Endodermal cell (in vitro differentiated cells): ENCODE measurements at regions not wholly inside any gene's neighbourhood (a gene's known extent, or its start where the extent isn't known, plus 50 kb on each side); places are given as distances from the start of the nearest gene placed in this dataset.
A peak's percentile ranks its signal among the peaks of the same experiment; 100 is the strongest.

Experiments used
- DNase-seq: peaks from one replicate; pipeline ENCODE4 v3.0.0-alpha.2; 2017
- H3K27ac ChIP-seq: 2 replicates; pipeline ENCODE4 v1.5.1; 2013; ENCODE audit warnings: mild to moderate bottlenecking, low read depth, low read length, moderate library complexity
- H3K27me3 ChIP-seq: 2 replicates; pipeline ENCODE4 v1.6.1; 2013; ENCODE audit warnings: mild to moderate bottlenecking, low read length, moderate library complexity; ENCODE audit not compliant: insufficient read depth, control insufficient read depth, poor library complexity, severe bottlenecking
- H3K36me3 ChIP-seq: 2 replicates; pipeline ENCODE4 v1.7.0; 2013; ENCODE audit warnings: mild to moderate bottlenecking, low read length, moderate library complexity; ENCODE audit not compliant: control insufficient read depth, insufficient read depth
- H3K4me1 ChIP-seq: one replicate; pipeline ENCODE4 v1.7.0; 2013; ENCODE audit warnings: low read length; ENCODE audit not compliant: control insufficient read depth, insufficient read depth
- H3K4me3 ChIP-seq: 2 replicates; pipeline ENCODE4 v1.5.1; 2013; ENCODE audit warnings: mild to moderate bottlenecking, low read length, moderate library complexity
- H3K9ac ChIP-seq: 2 replicates; pipeline ENCODE4 v1.6.1; 2013; ENCODE audit warnings: mild to moderate bottlenecking, low read length, moderate library complexity; ENCODE audit not compliant: poor library complexity, severe bottlenecking; ENCODE audit errors: extremely low read depth
- H3K9me3 ChIP-seq: 2 replicates; pipeline ENCODE4 v1.6.1; 2013; ENCODE audit warnings: mild to moderate bottlenecking, low read length, moderate library complexity; ENCODE audit not compliant: control insufficient read depth
- H3K27ac Mint-ChIP-seq: 2 replicates; pipeline ENCODE4 v1.8.0; 2020; ENCODE audit warnings: mixed read lengths
- H3K27me3 Mint-ChIP-seq: 2 replicates; pipeline ENCODE4 v1.8.0; 2021; ENCODE audit warnings: mild to moderate bottlenecking, mixed read lengths; ENCODE audit not compliant: insufficient read depth
- H3K36me3 Mint-ChIP-seq: 2 replicates; pipeline ENCODE4 v1.8.0; 2020; ENCODE audit warnings: low read depth, mixed read lengths
- H3K4me1 Mint-ChIP-seq: 2 replicates; pipeline ENCODE4 v1.8.0; 2020; ENCODE audit warnings: mixed read lengths
- H3K4me3 Mint-ChIP-seq: 2 replicates; pipeline ENCODE4 v1.8.0; 2020; ENCODE audit warnings: mild to moderate bottlenecking, moderate library complexity, mixed read lengths
- H3K9me3 Mint-ChIP-seq: 2 replicates; pipeline ENCODE4 v1.8.0; 2020; ENCODE audit warnings: mild to moderate bottlenecking, mixed read lengths
- CTCF ChIP-seq: fragments of 200-600 bp; sonication (generic); conservative IDR thresholded peaks from 2 replicates; pipeline ENCODE4 v1.5.0; 2021; ENCODE audit warnings: antibody characterized with exemption, mild to moderate bottlenecking
- WGBS, 2 experiments: methylation state at CpG; one replicate each; pipeline versions ENCODE4 v1.1.5 to v1.1.7; 2013; ENCODE audit warnings: missing lambda C conversion rate in 2 of 2, mixed read lengths in 1 of 2; ENCODE audit not compliant: insufficient coverage in 1 of 2, insufficient read length in 1 of 2; 5-methylcytosine and 5-hydroxymethylcytosine counted together

- Mint-ChIP-seq H3K27me3 (no peaks in the 10 kb centered on the region), H3K9me3 (no peaks in the 10 kb centered on the region), H3K4me1 (peaks cover 1% of the 10 kb centered on the region), H3K27ac (no peak overlapping the region), H3K36me3 (no peaks in the 10 kb centered on the region), H3K4me3 (no peak overlapping the region)
- no peaks in the 10 kb centered on the region for H3K4me1 ChIP-seq
- no peak overlapping the region for H3K4me3 ChIP-seq
- H3K27me3 ChIP-seq, result no peaks in the 10 kb centered on the region
- H3K27ac ChIP-seq, result no peak overlapping the region
- H3K36me3 ChIP-seq, result no peaks in the 10 kb centered on the region
- no peak for TF ChIP-seq CTCF
- no peaks in the 10 kb centered on the region for H3K9me3 ChIP-seq
- no peak overlapping the region for H3K9ac ChIP-seq
- DNase-seq, result no peak
Measured at GRCh38 chr4:125838924-125839323, 524.2 kb downstream of the FAT4 start.

DNA sequence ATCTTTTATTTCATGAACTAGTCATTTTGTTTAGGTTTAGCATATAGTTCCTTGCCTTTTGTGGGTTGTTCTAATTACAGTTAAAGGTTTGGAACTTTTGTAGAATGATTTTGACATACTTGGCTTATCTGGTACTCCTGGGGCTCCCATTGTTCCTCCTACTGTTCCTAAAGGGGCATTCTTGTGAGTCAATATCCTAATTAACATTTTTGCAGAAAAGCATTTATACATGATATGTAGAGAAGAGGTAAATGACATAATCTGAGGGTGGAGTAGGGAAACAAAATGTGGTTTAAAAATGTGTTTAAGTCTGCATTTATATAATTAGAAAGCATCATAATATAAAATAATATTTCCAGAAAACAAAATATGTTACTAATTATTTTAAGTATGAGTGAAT is 529.2 kb downstream of the FAT4 start:
- H3K9me3 ChIP-seq, result no peaks in the 10 kb centered on the region
- no peak overlapping the region for H3K4me3 Mint-ChIP-seq
- no peak overlapping the region for H3K4me3 ChIP-seq
- no peaks in the 10 kb centered on the region for H3K27me3 ChIP-seq
- H3K27ac ChIP-seq, result no peak overlapping the region
- H3K9ac ChIP-seq, result no peak overlapping the region
- no peaks in the 10 kb centered on the region for H3K9me3 Mint-ChIP-seq
- no peaks in the 10 kb centered on the region for H3K27me3 Mint-ChIP-seq
- no peaks in the 10 kb centered on the region for H3K36me3 Mint-ChIP-seq
- no peaks in the 10 kb centered on the region for H3K36me3 ChIP-seq
- no peaks in the 10 kb centered on the region for H3K4me1 ChIP-seq
- no peak for DNase-seq
- TF ChIP-seq CTCF, result no peak
- peak overlapping the region; percentile 11 for H3K27ac Mint-ChIP-seq
- peaks cover 2% of the 10 kb centered on the region for H3K4me1 Mint-ChIP-seq

GRCh38 chr4:125847518-125847917 is 532.8 kb downstream of the FAT4 start:
- WGBS, 2 experiments, result 91 to 100% methylated on average over 1 to 3 of the region's 3 CpGs
- no peak for DNase-seq
- H3K9me3 Mint-ChIP-seq, result no peaks in the 10 kb centered on the region
- H3K9me3 ChIP-seq, result no peaks in the 10 kb centered on the region
- H3K27ac Mint-ChIP-seq, result no peak overlapping the region
- no peaks in the 10 kb centered on the region for H3K36me3 Mint-ChIP-seq
- no peaks in the 10 kb centered on the region for H3K27me3 Mint-ChIP-seq
- no peak overlapping the region for H3K4me3 Mint-ChIP-seq
- no peaks in the 10 kb centered on the region for H3K36me3 ChIP-seq
- no peaks in the 10 kb centered on the region for H3K27me3 ChIP-seq
- no peak overlapping the region for H3K9ac ChIP-seq
- H3K27ac ChIP-seq, result no peak overlapping the region
- TF ChIP-seq CTCF, result no peak
- no peak overlapping the region for H3K4me3 ChIP-seq
- no peaks in the 10 kb centered on the region for H3K4me1 ChIP-seq
- H3K4me1 Mint-ChIP-seq, result peaks cover 2% of the 10 kb centered on the region
